Activated T-cell treated with anti-CD3 and anti-CD28 coated beads for 48 hours (primary cell): ENCODE measurements at regions not wholly inside any gene's neighbourhood (a gene's known extent, or its start where the extent isn't known, plus 50 kb on each side); places are given as distances from the start of the nearest gene placed in this dataset.
"Not testable (repeated sequence)": the region's sequence is repeated elsewhere in the genome, so short reads cannot be mapped to it uniquely, and the experiment has no call there.

ENCODE experiments used
- DNase-seq: peaks from one replicate; pipeline ENCODE4 v3.0.0-alpha.2; 2020; ENCODE audit warnings: low read depth

- DNase-seq = not testable (repeated sequence)
These were observed 350.0 kb downstream of the GOLGA6L6 start for GRCh38 chr15:20191508-20192125.

DNA sequence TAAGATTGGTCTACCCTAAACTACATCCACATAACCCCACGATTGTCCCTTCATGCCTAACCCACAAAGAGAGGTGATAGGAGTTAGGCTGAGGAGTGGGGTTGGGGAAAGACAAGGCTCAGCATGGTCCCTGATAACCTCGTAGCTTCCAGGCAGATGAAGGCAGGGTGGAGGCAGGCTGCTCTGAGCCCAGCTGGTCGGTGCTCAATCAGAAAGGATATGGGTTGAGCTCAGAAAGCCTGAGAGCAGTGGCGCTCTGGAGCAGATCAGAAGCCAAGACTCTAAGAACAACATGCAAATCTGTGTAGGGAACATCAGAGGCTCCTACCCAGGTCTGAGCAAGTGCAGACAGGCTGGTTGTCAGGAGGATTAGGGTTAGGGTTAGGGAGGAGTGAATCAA, 353.0 kb downstream of the GOLGA6L6 start:
- not testable (repeated sequence) for DNase-seq

DNA sequence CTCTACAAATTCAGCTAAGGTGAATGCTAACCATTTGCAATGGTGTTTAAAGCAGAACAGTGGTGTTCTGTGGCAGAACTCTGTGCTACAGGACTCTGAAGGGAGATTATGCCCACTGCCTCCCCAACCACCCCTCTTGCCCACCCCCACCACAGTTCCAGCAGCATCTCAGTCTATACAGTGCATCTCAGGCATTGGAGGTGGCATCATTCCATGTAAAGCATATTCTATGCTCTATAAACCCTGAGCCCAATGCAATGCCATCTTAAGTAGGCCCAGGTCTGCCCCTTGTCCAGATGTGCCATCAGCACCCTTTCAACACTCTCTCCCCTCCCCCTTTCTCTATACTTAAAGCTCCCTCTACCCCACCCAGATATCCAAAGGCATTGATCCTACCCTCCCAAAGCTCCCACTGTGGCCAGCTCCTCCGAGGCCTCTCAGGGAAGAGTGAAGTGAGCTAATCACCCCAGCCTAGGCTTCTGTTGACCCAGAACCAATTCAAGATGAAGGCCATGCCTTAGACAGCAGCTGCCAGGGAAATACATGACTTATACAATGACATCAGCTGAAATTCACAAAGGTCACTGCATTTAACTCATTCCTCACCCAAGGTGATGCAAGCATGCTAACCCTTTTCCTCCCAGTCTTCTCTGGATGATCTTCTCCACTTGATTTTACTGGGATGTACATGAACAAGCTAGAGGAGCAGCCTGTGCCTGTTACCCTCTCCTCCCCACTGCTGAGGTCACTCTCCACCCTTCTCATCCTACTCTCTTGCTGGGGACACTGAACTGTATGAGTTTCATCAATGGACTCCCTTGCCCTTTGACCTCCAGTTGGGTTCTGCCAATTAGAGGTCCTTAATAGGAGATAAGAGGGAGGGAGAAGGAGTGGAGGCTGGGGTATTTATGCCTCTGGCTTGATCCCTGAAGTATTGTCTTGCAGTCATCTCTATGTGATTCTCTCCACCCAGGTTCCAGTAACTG, 353.9 kb downstream of the GOLGA6L6 start:
- DNase-seq = not testable (repeated sequence)

- not testable (repeated sequence) for DNase-seq
These were observed 356.7 kb downstream of the GOLGA6L6 start for GRCh38 chr15:20184879-20185278.

GRCh38 chr15:20168221-20168620, 373.4 kb downstream of the GOLGA6L6 start:
- not testable (repeated sequence) for DNase-seq

GRCh38 chr15:20153528-20153927, 388.1 kb downstream of the GOLGA6L6 start:
- DNase-seq = not testable (repeated sequence)

GRCh38 chr15:20148679-20149078, 392.9 kb downstream of the GOLGA6L6 start:
- DNase-seq = not testable (repeated sequence)

- not testable (repeated sequence) for DNase-seq
These were observed 393.6 kb downstream of the GOLGA6L6 start for GRCh38 chr15:20148008-20148407.

- not testable (repeated sequence) for DNase-seq
These were observed 397.1 kb downstream of the GOLGA6L6 start for GRCh38 chr15:20144333-20145036.

GRCh38 chr15:20142906-20143305, 398.7 kb downstream of the GOLGA6L6 start:
- not testable (repeated sequence) for DNase-seq

DNA sequence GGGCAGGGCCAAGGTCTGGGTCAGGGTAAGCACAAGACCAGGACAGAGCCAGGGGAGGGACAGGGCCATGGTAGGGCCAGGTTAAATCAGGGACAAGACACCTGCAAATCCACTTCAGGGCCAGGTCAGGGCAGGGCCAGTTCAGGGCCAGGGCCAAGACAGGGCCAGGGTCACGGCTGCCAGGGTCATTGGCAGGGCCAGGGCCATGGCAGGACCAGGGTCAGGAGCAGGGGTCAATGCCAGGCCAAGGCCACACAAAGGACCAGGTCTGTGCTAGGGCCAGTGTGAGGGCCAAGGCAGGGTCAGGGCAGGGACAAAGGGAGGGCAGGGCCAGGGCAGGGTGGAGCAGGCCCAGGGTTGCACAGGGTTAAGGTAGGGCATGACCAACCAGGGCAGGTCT, 399.2 kb downstream of the GOLGA6L6 start:
- DNase-seq = not testable (repeated sequence)

DNA sequence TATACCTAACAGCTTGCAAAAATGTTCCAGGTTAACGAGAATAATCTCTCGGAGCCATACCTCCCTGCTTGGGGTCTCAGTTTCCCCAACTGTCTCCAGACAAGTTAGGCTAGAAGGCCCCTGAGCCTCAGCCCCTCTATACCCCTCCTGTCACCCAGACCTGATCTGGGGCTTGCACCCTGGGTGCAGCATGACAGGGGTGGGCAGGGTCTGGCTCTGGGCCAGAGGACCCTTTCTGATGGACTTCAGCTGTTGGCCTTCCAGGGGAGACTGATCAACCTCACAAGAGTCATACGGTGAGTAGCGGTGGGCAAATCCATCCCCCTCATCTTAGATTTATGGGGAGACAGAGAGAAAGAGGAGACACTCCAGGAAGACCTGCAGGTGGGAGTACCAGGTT, 416.9 kb downstream of the GOLGA6L6 start:
- not testable (repeated sequence) for DNase-seq

- DNase-seq = no peak
These were observed 435.6 kb downstream of the GOLGA6L6 start for GRCh38 chr15:20106026-20106425.

DNA sequence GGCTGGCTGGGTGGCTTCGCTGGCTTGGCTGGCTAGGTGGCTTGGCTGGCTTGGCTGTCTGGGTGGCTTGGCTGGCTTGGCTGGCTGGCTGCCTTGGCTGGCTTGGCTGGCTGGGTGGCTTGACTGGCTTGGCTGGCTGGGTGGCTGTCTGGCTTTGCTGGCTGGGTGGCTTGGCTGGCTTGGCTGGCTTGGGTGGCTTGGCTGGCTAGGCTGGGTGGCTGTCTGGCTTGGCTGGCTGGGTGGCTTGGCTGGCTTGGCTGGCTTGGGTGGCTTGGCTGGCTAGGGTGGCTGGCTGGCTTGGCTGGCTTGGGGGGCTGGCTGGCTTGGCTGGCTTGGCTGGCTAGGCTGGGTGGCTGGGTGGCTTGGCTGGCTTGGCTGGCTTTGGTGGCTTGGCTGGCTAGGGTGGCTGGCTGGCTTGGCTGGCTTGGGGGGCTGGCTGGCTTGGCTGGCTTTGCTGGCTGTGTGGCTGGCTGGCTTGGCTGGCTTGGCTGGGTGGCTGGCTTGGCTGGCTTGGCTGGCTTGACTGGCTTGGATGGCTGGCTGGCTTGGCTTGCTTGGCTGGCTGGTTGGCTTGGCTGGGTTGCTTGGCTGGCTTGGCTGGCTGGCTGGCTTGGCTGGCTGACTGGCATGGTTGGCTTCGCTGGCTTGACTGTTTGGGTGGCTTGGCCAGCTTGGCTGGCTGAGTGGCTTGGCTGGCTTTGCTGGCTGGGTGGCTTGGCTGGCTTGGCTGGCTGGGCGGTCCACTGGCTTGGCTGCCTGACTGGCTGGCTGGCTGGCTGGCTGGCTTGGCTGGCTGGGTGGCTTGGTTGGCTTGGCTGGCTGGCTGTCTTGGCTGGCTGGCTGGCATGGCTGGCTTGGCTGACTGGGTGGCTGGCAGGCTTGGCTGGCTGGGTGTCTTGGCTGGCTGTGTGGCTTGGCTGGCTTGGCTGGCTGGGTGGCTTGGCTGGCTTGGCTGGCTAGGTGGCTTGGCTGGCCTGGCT, 436.3 kb downstream of the GOLGA6L6 start:
- DNase-seq = not testable (repeated sequence)

GRCh38 chr15:20104551-20104950, 437.0 kb downstream of the GOLGA6L6 start:
- not testable (repeated sequence) for DNase-seq

DNA sequence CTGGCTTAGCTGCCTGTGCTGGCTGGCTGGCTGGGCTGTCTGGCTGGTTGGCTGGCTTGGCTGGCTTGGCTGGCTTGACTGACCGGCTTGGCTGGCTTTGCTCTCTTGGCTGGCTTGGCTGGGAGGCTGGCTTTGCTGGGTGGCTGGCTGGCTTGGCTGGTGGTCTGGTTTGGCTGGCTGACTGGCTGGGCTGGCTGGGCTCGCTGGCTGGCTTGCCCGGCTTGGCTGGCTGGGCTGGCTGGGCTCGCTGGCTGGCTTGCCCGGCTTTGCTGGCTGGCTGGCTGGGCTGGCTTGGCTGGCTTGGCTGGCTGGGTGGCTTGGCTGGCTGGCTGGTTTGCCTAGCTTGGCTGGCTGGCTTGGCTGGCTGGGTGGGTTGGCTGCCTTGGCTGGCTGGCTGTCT, 438.7 kb downstream of the GOLGA6L6 start:
- not testable (repeated sequence) for DNase-seq

- not testable (repeated sequence) for DNase-seq
These were observed 439.4 kb downstream of the GOLGA6L6 start for GRCh38 chr15:20102209-20102608.

DNA sequence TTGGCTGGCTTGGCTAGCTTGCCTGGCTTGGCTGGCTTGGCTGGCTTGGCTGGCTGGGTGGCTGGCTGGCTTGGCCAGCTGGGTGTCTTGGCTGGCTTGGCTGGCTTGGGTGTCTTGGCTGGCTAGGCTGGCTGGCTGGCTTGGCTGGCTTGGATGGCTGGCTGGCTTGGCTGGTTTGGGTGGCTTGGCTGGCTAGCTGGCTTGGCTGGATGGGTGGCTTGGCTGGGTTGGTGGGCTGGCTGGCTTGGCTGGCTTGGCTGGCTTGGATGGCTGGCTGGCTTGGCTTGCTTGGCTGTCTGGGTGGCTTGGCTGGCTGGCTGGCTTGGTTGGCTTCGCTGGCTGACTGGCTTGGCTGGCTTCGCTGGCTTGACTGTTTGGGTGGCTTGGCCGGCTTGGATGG, 440.3 kb downstream of the GOLGA6L6 start:
- DNase-seq = not testable (repeated sequence)

DNA sequence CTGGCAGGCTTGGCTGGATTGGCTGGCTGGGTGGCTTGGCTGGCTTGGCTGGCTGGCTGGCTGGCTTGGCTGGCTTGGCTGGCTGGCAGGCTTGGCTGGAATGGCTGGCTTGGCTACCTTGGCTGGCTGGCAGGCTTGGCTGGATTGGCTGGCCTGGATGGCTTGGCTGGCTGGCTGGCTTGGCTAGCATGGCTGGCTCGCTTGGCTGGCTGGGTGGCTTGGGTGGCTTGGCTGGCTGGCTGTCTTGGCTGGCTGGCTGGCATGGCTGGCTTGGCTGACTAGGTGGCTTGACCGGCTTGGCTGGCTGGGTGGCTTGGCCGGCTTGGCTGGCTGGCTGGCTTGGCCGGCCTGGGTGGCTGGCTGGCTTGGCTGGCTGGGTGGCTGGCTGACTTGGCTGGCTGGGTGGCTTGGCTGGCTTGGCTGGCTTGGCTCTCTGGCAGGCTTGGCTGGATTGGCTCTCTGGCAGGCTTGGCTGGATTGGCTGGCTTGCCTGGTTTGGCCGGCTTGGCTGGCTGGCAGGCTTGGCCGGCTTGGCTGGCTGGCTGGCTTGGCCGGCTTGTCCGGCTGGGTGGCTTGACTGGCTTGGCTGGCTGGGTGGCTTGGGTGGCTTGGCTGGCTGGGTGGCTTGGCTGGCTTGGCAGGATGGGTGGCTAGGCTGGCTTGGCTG, 440.9 kb downstream of the GOLGA6L6 start:
- not testable (repeated sequence) for DNase-seq

DNA sequence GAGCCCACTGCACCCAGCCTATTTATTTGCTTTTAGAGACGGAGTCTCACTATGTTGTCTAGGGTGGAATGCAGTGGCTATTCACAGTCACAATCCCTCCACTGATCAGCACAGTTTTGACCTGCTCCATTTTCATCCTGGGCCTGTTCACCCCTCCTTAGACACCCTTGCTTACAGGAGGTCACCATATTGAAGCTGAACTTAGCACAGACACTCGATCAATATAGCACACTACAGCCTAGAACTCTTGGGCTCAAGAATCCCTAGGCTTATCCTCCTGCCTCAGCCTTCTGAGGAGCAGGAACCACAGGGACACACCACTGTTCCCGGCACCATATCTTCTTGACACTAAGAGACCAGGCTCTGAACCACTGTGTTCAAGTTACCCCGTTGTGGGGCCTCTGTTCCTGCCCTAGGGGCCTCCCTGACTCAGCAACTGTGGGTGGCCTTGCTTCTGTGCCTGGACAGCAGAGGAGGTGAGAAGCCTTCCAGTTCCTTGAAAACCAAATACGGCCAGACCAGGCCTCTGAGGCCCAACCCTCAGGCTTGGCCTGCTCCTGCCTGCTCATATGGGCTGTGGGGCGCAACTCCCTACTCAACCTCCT, 445.8 kb downstream of the GOLGA6L6 start:
- not testable (repeated sequence) for DNase-seq
